HCT116 (cell line): ENCODE measurements at regions not wholly inside any gene's neighbourhood (a gene's known extent, or its start where the extent isn't known, plus 50 kb on each side); places are given as distances from the start of the nearest gene placed in this dataset.

Experiments used
- ATAC-seq: fragments of 200-7000 bp; cut with Tn5 transposase; 2 replicates; pipeline ENCODE4 v1.9.1; 2020; ENCODE audit warnings: mild to moderate bottlenecking, moderate library complexity
- BruUV-seq: library from RNA; stranded (reverse); fragments of 400-500 nt; replicated peaks from 2 replicates; lab custom pipeline; 2021; lab: Mats Ljungman, UMichigan
- CTCF ChIA-PET: fragments of 300-600 bp; sonication (Branson Sonifier 250); formaldehyde crosslinking; loops from one replicate; lab custom pipeline; 2021; ENCODE audit warnings: antibody characterized with exemption; lab: Charles Lee
- POLR2A ChIA-PET: fragments of 300-600, 350-600 bp; sonication (Branson Sonifier 250); formaldehyde crosslinking; loops from one replicate; lab custom pipeline; 2021; ENCODE audit warnings: antibody characterized with exemption; lab: Charles Lee
- RAD21 ChIA-PET, 2 experiments: fragments of 300-600 bp; sonication (Branson Sonifier 250); formaldehyde crosslinking; loops; one replicate each; lab custom pipeline; 2023; ENCODE audit warnings: low total read pairs in 2 of 2; ENCODE audit not compliant: uncharacterized antibody in 2 of 2, unreplicated experiment in 2 of 2, low non-redundant PET in 1 of 2; lab: Charles Lee
- DNase-seq: peaks from one replicate; pipeline ENCODE4 v3.0.0-alpha.2; 2010; ENCODE audit warnings: low read depth, low spot score
- H2AFZ ChIP-seq: fragments of 200-600 bp; shearing (Covaris generic), sonication (generic); 2 replicates; pipeline ENCODE4 v1.6.1; 2017; ENCODE audit warnings: low read depth, mixed run types, mixed read lengths, antibody characterized with exemption, low read length; ENCODE audit not compliant: poor library complexity, severe bottlenecking
- H3K27ac ChIP-seq: 2 replicates; pipeline ENCODE4 v1.5.1; 2012; ENCODE audit warnings: low read depth, low read length
- H3K27me3 ChIP-seq: fragments of 200-600 bp; sonication (generic); 2 replicates; pipeline ENCODE4 v1.6.1; 2016; ENCODE audit warnings: mixed run types, low read length, mixed read lengths; ENCODE audit not compliant: insufficient read depth
- H3K36me3 ChIP-seq, 2 experiments: fragments of 200-500 bp in 1 of 2; fragments of 200-600 bp in 1 of 2; sonication (Bioruptor generic) in 1 of 2; sonication (generic) in 1 of 2; 2 replicates each; pipeline versions ENCODE4 v1.5.1 to v1.6.1; 2014 to 2016; ENCODE audit warnings: low read length in 2 of 2, inconsistent platforms in 1 of 2, mixed read lengths in 1 of 2, mixed run types in 1 of 2; ENCODE audit not compliant: insufficient read depth in 2 of 2, control insufficient read depth in 1 of 2
- H3K4me1 ChIP-seq, 2 experiments: fragments of 200-600 bp in 1 of 2; sonication (generic) in 1 of 2; 2 replicates each; pipeline versions ENCODE4 v1.5.1 to v1.6.1; 2012 to 2017; ENCODE audit warnings: low read length in 2 of 2, inconsistent platforms in 1 of 2, mild to moderate bottlenecking in 1 of 2, mixed read lengths in 1 of 2, mixed run types in 1 of 2, moderate library complexity in 1 of 2; ENCODE audit not compliant: insufficient read depth in 2 of 2, control insufficient read depth in 1 of 2
- H3K4me2 ChIP-seq: fragments of 200-600 bp; sonication (generic); 2 replicates; pipeline ENCODE4 v1.6.1; 2017; ENCODE audit warnings: mixed run types, low read length, mixed read lengths
- H3K4me3 ChIP-seq, 2 experiments: fragments of 200-600 bp in 1 of 2; sonication (generic) in 1 of 2; replicated peaks in 1 of 2; 2 replicates each; pipeline ENCODE4 v1.5.1; 2011 to 2016; ENCODE audit warnings: low read length in 2 of 2, control low read depth in 1 of 2, low read depth in 1 of 2, mild to moderate bottlenecking in 1 of 2, mixed read lengths in 1 of 2, mixed run types in 1 of 2
- H3K79me2 ChIP-seq: fragments of 200-600 bp; sonication (generic); 2 replicates; pipeline ENCODE4 v1.6.1; 2017; ENCODE audit warnings: mild to moderate bottlenecking, mixed run types, low read length, moderate library complexity, mixed read lengths; ENCODE audit not compliant: insufficient read depth
- H3K9ac ChIP-seq: fragments of 200-600 bp; sonication (generic); 2 replicates; pipeline ENCODE4 v1.6.1; 2016; ENCODE audit warnings: low read length, mixed read lengths
- H3K9me2 ChIP-seq: fragments of 200-600 bp; sonication (generic), shearing (Covaris generic); 2 replicates; pipeline ENCODE4 v1.6.1; 2017; ENCODE audit warnings: mixed run types, mild to moderate bottlenecking, moderate library complexity; ENCODE audit not compliant: insufficient read depth
- H3K9me3 ChIP-seq, 2 experiments: fragments of 200-500 bp in 1 of 2; fragments of 200-600 bp in 1 of 2; sonication (Bioruptor generic) in 1 of 2; sonication (generic) in 1 of 2; 2 replicates each; pipeline ENCODE4 v1.6.1; 2014 to 2017; ENCODE audit warnings: low read length in 2 of 2, mixed read lengths in 2 of 2, inconsistent platforms in 1 of 2, low read depth in 1 of 2, mild to moderate bottlenecking in 1 of 2, mixed run types in 1 of 2, moderate library complexity in 1 of 2; ENCODE audit not compliant: control insufficient read depth in 1 of 2, insufficient read depth in 1 of 2
- H4K20me1 ChIP-seq: fragments of 200-600 bp; sonication (generic), shearing (Covaris generic); 2 replicates; pipeline ENCODE4 v1.6.1; 2017; ENCODE audit warnings: mixed run types, mild to moderate bottlenecking, moderate library complexity; ENCODE audit not compliant: insufficient read depth
- EGR1 ChIP-seq: IDR thresholded peaks from 2 replicates; pipeline ENCODE4 v1.6.1; 2012; ENCODE audit warnings: low read depth
- EZH2 ChIP-seq: fragments of 200-600 bp; sonication (generic); IDR thresholded peaks from 2 replicates; pipeline ENCODE4 v1.6.1; 2017; ENCODE audit warnings: antibody characterized with exemption, mixed run types
- FOSL1 ChIP-seq: IDR thresholded peaks from 2 replicates; pipeline ENCODE4 v1.6.1; 2012; ENCODE audit warnings: low read depth
- SRF ChIP-seq: IDR thresholded peaks from 2 replicates; pipeline ENCODE4 v1.6.1; 2012; ENCODE audit warnings: low read depth
- TCF7L2 ChIP-seq: IDR thresholded peaks from 2 replicates; pipeline ENCODE4 v1.7.0; 2011; ENCODE audit warnings: borderline replicate concordance, inconsistent platforms; ENCODE audit not compliant: insufficient read depth, insufficient read length; ENCODE audit errors: extremely low read depth
- ZFX ChIP-seq: fragments of 450-650 bp; IDR thresholded peaks from 2 replicates; pipeline ENCODE4 v1.6.1; 2017
- ZNF274 ChIP-seq: fragments of 200-500 bp; sonication (Bioruptor generic); IDR thresholded peaks from 2 replicates; pipeline ENCODE4 v1.6.1; 2014; ENCODE audit warnings: mild to moderate bottlenecking, low read depth, low read length, inconsistent platforms
- intact Hi-C: fragments of 100-400 bp; cut with micrococcal nuclease; formaldehyde crosslinking; loops from 2 replicates; pipeline ENCODE4 v1.10.0; 2022
- TF ChIP-seq, protein P1 (sequence below): IDR thresholded peaks from 2 replicates; pipeline ENCODE4 v1.6.1; 2012
- TF ChIP-seq, protein P2 (sequence below): IDR thresholded peaks from 2 replicates; pipeline ENCODE4 v1.6.1; 2011; ENCODE audit warnings: mild to moderate bottlenecking, low read length, moderate library complexity; ENCODE audit not compliant: insufficient replicate concordance; ENCODE audit errors: extremely low read depth
- TF ChIP-seq, protein P3 (sequence below): IDR thresholded peaks from 2 replicates; pipeline ENCODE4 v1.6.1; 2012
- TF ChIP-seq, protein P4 (sequence below), 3 experiments: fragments of 200-600 bp in 1 of 3; sonication (generic) in 1 of 3; IDR thresholded peaks in 2 of 3; conservative IDR thresholded peaks in 1 of 3; 2 replicates each; pipeline ENCODE4 v1.5.1; 2012 to 2017; ENCODE audit warnings: low read depth in 2 of 3, low read length in 2 of 3, antibody characterized with exemption in 1 of 3, borderline replicate concordance in 1 of 3, control low read depth in 1 of 3, mild to moderate bottlenecking in 1 of 3, mixed read lengths in 1 of 3, mixed run types in 1 of 3, moderate library complexity in 1 of 3; ENCODE audit not compliant: insufficient read depth in 1 of 3

GRCh38 chr16:59163371-59164055, 429.4 kb upstream of the GOT2 start:
- ChIA-PET RAD21 (no interaction called here), CTCF (no interaction called here), POLR2A (no interaction called here)
- Histone ChIP-seq H3K9me2 (no peaks in the 10 kb centered on the region), H3K9ac (no peak overlapping the region), H2AFZ (no peak overlapping the region), H3K27ac (no peak overlapping the region), H3K4me3 (no peak overlapping the region), H3K27me3 (no peaks in the 10 kb centered on the region), H3K36me3 (no peaks in the 10 kb centered on the region), H4K20me1 (no peaks in the 10 kb centered on the region), H3K9me3 (peaks cover 0 to 4% of the 10 kb centered on the region in 2 experiments; a peak in 2 of 4 replicates), H3K79me2 (no peaks in the 10 kb centered on the region), H3K4me2 (no peak overlapping the region), H3K4me1 (no peaks in the 10 kb centered on the region)
- intact Hi-C loops = no loop called here
- TF ChIP-seq ZNF274 (no peak), FOSL1 (no peak), ZFX (no peak), EGR1 (no peak), TCF7L2 (no peak), SRF (no peak), EZH2 (no peak)
- TF ChIP-seq, protein P1, sequence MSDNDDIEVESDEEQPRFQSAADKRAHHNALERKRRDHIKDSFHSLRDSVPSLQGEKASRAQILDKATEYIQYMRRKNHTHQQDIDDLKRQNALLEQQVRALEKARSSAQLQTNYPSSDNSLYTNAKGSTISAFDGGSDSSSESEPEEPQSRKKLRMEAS = no peak
- TF ChIP-seq, protein P2, sequence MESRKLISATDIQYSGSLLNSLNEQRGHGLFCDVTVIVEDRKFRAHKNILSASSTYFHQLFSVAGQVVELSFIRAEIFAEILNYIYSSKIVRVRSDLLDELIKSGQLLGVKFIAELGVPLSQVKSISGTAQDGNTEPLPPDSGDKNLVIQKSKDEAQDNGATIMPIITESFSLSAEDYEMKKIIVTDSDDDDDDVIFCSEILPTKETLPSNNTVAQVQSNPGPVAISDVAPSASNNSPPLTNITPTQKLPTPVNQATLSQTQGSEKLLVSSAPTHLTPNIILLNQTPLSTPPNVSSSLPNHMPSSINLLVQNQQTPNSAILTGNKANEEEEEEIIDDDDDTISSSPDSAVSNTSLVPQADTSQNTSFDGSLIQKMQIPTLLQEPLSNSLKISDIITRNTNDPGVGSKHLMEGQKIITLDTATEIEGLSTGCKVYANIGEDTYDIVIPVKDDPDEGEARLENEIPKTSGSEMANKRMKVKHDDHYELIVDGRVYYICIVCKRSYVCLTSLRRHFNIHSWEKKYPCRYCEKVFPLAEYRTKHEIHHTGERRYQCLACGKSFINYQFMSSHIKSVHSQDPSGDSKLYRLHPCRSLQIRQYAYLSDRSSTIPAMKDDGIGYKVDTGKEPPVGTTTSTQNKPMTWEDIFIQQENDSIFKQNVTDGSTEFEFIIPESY = no peak
- TF ChIP-seq, protein P3, sequence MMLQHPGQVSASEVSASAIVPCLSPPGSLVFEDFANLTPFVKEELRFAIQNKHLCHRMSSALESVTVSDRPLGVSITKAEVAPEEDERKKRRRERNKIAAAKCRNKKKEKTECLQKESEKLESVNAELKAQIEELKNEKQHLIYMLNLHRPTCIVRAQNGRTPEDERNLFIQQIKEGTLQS = no peak
- TF ChIP-seq, protein P4, sequence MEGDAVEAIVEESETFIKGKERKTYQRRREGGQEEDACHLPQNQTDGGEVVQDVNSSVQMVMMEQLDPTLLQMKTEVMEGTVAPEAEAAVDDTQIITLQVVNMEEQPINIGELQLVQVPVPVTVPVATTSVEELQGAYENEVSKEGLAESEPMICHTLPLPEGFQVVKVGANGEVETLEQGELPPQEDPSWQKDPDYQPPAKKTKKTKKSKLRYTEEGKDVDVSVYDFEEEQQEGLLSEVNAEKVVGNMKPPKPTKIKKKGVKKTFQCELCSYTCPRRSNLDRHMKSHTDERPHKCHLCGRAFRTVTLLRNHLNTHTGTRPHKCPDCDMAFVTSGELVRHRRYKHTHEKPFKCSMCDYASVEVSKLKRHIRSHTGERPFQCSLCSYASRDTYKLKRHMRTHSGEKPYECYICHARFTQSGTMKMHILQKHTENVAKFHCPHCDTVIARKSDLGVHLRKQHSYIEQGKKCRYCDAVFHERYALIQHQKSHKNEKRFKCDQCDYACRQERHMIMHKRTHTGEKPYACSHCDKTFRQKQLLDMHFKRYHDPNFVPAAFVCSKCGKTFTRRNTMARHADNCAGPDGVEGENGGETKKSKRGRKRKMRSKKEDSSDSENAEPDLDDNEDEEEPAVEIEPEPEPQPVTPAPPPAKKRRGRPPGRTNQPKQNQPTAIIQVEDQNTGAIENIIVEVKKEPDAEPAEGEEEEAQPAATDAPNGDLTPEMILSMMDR (IDR thresholded peaks at IDR 0.05 in 2 of 3, conservative IDR thresholded peaks at IDR 0.05 in 1 of 3; ENCODE audit: borderline replicate concordance in 1 of 3, insufficient read depth in 1 of 3, low read depth in 2 of 3, low read length in 2 of 3) = no peak
- no peak for ATAC-seq
- DNase-seq = no peak
- no TSS peak for BruUV-seq
